Small intestine (tissue), 7 donors: ENCODE measurements at regions not wholly inside any gene's neighbourhood (a gene's known extent, or its start where the extent isn't known, plus 50 kb on each side); places are given as distances from the start of the nearest gene placed in this dataset.

ENCODE experiments used
- DNase-seq, 2 donors: peaks; one replicate each; pipeline versions ENCODE4 v3.0.0 to v3.0.0-alpha.2; 2013
- FAIRE-seq: peaks from 2 replicates; lab custom pipeline; 2012; peaks lifted over from hg19 to GRCh38; lab: Jason Lieb, UNC
- H3K27ac ChIP-seq, 3 donors: one replicate each; pipeline ENCODE4 v1.5.1; 2013; ENCODE audit warnings: low read length in 2 of 3, mild to moderate bottlenecking in 2 of 3, control low read depth in 1 of 3, inconsistent platforms in 1 of 3, low read depth in 1 of 3, moderate library complexity in 1 of 3
- H3K27me3 ChIP-seq, 3 donors: one replicate each; pipeline ENCODE4 v1.6.1; 2013; ENCODE audit warnings: low read length in 3 of 3, inconsistent platforms in 1 of 3; ENCODE audit not compliant: control insufficient read depth in 3 of 3, insufficient read depth in 3 of 3
- H3K36me3 ChIP-seq, 3 donors: one replicate each; pipeline ENCODE4 v1.6.1; 2013; ENCODE audit warnings: low read length in 3 of 3, inconsistent platforms in 1 of 3, low read depth in 1 of 3, mild to moderate bottlenecking in 1 of 3, moderate library complexity in 1 of 3; ENCODE audit not compliant: control insufficient read depth in 3 of 3, insufficient read depth in 2 of 3
- H3K4me1 ChIP-seq, 3 donors: one replicate each; pipeline ENCODE4 v1.6.1; 2013; ENCODE audit warnings: low read length in 2 of 3, inconsistent platforms in 1 of 3, low read depth in 1 of 3, mild to moderate bottlenecking in 1 of 3, moderate library complexity in 1 of 3; ENCODE audit not compliant: control insufficient read depth in 3 of 3, insufficient read depth in 2 of 3
- H3K4me3 ChIP-seq, 3 donors: one replicate each; pipeline ENCODE4 v1.5.1; 2013; ENCODE audit warnings: low read length in 3 of 3, control low read depth in 1 of 3, inconsistent platforms in 1 of 3, low read depth in 1 of 3, mild to moderate bottlenecking in 1 of 3, moderate library complexity in 1 of 3
- H3K9me3 ChIP-seq, 2 donors: one replicate each; pipeline ENCODE4 v1.6.1; 2013; ENCODE audit warnings: low read depth in 1 of 2, low read length in 1 of 2; ENCODE audit not compliant: control insufficient read depth in 2 of 2, insufficient read depth in 1 of 2
- WGBS, 3 donors: extraction: QIAGEN DNeasy Blood & Tissue Kit; methylation state at CpG; one replicate each; pipeline ENCODE4 v1.1.7; 2013; 5-methylcytosine and 5-hydroxymethylcytosine counted together
- donor health status: healthy with polysubstance abuse.
- donor health status: control.
- donor health status: control.
- donor health status: Bipolar disorder and iron deficiency.
- donor health status: healthy.

GRCh38 chr2:226190479-226191252 is 609.0 kb downstream of the IRS1 start:
- Histone ChIP-seq H3K27ac (no peak overlapping the region), H3K4me3 (no peak overlapping the region), H3K36me3 (no peaks in the 10 kb centered on the region), H3K4me1 (peaks cover 0 to 4% (median 0%) of the 10 kb centered on the region in 3 donors), H3K27me3 (no peaks in the 10 kb centered on the region), H3K9me3 (no peaks in the 10 kb centered on the region)
- FAIRE-seq (no peak), DNase-seq (no peak)
- 82 to 90% (median 87%) methylated on average over 5 of the region's 5 CpGs for WGBS, 3 donors

DNA sequence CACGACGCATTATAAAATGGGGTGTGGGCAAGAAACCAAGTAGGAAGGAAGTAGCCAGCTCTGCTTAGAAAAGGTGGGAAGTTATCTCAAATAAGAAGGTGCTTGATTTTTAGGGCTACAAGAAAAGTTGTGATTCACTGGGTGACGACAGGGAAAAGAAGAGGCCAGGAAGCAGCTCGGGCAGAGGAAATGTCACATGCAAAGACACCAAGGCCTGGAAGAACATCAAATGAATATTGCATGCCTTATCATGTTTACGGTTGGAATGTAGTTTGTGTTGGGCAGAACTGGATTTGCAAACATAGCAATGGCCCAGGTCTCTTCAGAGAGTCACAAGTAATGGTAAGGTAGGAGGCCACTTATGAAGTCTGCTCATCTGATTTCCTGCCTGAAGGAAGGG is 610.6 kb downstream of the IRS1 start:
- H3K36me3 ChIP-seq = no peaks in the 10 kb centered on the region
- no peaks in the 10 kb centered on the region for H3K9me3 ChIP-seq
- WGBS, 3 donors = 49 to 77% (median 55%) methylated on average over 5 of the region's 5 CpGs
- no peak overlapping the region for H3K27ac ChIP-seq
- H3K27me3 ChIP-seq = no peaks in the 10 kb centered on the region
- peaks cover 0 to 9% (median 0%) of the 10 kb centered on the region in 3 donors for H3K4me1 ChIP-seq
- H3K4me3 ChIP-seq = no peak overlapping the region
- no peak for DNase-seq
- FAIRE-seq = no peak

GRCh38 chr2:226187616-226188015 is 612.0 kb downstream of the IRS1 start:
- H3K4me1 ChIP-seq = peaks cover 0 to 9% (median 0%) of the 10 kb centered on the region in 3 donors
- DNase-seq (no peak), FAIRE-seq (no peak)
- peak overlapping the region in 1 of 3 donors; percentile 4 for H3K27ac ChIP-seq
- no peaks in the 10 kb centered on the region for H3K36me3 ChIP-seq
- peaks cover 0 to 1% (median 0%) of the 10 kb centered on the region in 3 donors for H3K27me3 ChIP-seq
- WGBS, 3 donors = 52 to 70% (median 68%) methylated on average over 2 of the region's 2 CpGs
- H3K9me3 ChIP-seq = no peaks in the 10 kb centered on the region
- no peak overlapping the region for H3K4me3 ChIP-seq

DNA sequence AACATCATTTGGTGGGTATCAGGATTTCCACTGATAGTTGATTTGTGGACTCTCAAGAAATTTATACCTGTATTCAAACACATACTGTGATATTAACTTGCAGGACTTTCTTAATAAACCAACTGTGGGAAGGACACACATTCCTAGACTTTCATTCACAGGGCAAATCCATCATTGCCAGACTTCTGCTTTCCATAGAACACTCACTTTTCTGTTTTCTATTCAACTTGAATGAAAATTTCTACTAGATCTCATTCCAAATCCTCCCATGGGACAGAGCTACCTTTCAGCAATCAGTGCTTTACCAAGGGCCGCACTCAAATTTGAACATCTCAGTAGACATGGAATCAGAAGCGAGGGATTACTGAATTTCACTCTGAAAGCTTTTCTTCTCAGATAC is 612.5 kb downstream of the IRS1 start:
- Histone ChIP-seq H3K4me1 (peaks cover 0 to 9% (median 0%) of the 10 kb centered on the region in 3 donors), H3K27ac (peak overlapping the region in 1 of 3 donors; percentile 4), H3K9me3 (no peaks in the 10 kb centered on the region), H3K27me3 (peaks cover 0 to 1% (median 0%) of the 10 kb centered on the region in 3 donors), H3K4me3 (no peak overlapping the region), H3K36me3 (no peaks in the 10 kb centered on the region)
- no peak for FAIRE-seq
- DNase-seq = no peak
- WGBS, 3 donors = 68 to 87% (median 87%) methylated on average over 2 of the region's 2 CpGs

DNA sequence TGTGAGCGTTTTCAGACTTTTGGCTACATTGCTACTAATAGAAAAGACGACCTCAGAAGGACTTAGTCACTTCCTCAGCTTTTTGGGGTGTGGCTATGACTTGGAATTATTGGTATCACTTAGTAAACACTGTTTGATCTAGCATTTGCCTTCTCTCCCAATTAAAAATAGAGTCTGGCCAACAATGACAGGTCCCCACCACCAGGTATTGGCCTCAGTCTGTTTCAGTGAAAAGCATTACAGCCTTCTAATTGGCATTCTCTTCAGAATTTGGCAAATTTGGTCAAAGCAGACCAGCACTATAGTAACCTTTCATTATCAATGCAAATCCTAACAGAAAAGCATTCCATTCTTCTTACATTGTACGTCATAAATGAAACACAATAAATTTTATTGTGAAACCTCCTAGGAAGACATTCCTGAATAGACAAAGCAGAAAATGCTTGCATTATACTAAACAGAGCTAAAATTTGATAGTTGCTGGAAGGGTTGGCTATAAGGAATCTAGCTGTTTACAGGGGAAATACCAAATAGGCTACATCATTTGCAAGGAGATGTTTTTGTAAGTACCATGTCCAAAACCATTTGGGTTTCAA is 613.9 kb downstream of the IRS1 start:
- WGBS, 3 donors = 7 to 30% (median 23%) methylated on average over 3 of the region's 3 CpGs
- Histone ChIP-seq H3K27me3 (peaks cover 0 to 1% (median 0%) of the 10 kb centered on the region in 3 donors), H3K27ac (peak overlapping the region in 1 of 3 donors; percentile 22), H3K4me1 (peaks cover 0 to 9% (median 0%) of the 10 kb centered on the region in 3 donors), H3K4me3 (no peak overlapping the region), H3K9me3 (no peaks in the 10 kb centered on the region), H3K36me3 (no peaks in the 10 kb centered on the region)
- DNase-seq = peak in 1 of 2 donors; percentile 23
- FAIRE-seq = no peak

DNA sequence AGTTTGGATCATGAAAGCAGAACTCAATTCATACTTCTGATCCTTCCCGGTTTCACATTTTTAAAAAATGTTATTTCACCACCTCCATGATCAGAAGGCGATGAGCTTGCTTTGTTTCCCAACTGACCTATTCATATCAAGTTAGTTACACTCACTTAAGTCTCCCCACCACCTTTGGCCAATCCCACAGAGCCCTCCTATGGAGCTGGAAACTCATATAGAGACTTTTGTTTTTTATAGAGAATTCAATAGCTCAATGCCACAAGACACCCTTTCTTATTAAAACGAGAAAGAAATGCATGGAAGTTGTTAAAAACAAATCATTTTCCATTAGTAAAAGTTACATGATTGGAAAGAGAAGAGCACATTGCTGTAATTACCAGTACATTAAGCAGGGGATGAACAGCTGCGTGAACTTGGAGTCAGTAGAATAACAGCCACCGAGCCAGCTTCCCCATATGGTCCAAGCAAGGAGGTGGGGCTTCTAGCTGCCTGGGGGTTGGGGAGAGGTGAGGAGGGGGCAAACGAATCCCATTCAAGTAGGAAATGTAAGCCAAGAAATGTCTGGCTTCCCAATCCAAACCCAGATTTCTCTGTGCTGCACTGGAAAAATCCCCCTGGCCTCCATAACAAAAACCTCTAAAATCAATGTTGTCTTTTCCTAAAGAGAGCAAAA is 614.5 kb downstream of the IRS1 start:
- Histone ChIP-seq H3K36me3 (no peaks in the 10 kb centered on the region), H3K4me3 (no peak overlapping the region), H3K4me1 (peaks cover 0 to 9% (median 0%) of the 10 kb centered on the region in 3 donors), H3K9me3 (no peaks in the 10 kb centered on the region), H3K27me3 (peaks cover 0 to 1% (median 0%) of the 10 kb centered on the region in 3 donors), H3K27ac (peak overlapping the region in 2 of 3 donors; percentile 22 to 40)
- DNase-seq (no peak), FAIRE-seq (no peak)
- WGBS, 3 donors = 53 to 66% (median 63%) methylated on average over 6 of the region's 6 CpGs

DNA sequence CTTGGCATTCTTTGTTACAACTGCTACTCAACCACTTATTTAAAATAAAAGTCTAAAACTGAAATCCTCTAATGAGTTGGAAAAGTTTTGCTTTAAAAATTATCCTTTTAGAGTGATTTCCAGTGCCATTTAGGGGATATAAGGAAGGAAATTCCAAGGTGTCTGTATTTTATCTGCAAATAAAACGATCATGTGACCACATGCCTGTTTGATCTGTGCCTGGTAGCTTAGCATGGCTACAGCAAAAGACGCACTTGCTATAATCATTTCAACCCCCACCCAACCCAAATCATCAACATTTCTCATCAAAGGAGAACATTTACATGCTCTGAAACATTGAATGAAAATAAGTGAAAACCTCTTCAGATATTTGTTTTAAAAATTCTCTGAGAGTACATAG is 615.1 kb downstream of the IRS1 start:
- WGBS, 3 donors = 48 to 68% (median 66%) methylated on average over 2 of the region's 2 CpGs
- peaks cover 0 to 9% (median 0%) of the 10 kb centered on the region in 3 donors for H3K4me1 ChIP-seq
- H3K4me3 ChIP-seq = no peak overlapping the region
- H3K27ac ChIP-seq = no peak overlapping the region
- DNase-seq (no peak), FAIRE-seq (no peak)
- H3K9me3 ChIP-seq = no peaks in the 10 kb centered on the region
- H3K27me3 ChIP-seq = peaks cover 0 to 1% (median 0%) of the 10 kb centered on the region in 3 donors
- no peaks in the 10 kb centered on the region for H3K36me3 ChIP-seq

- WGBS, 3 donors = 86 to 93% (median 87%) methylated on average over 3 of the region's 3 CpGs
- Histone ChIP-seq H3K27me3 (peaks cover 0 to 1% (median 0%) of the 10 kb centered on the region in 3 donors), H3K27ac (no peak overlapping the region), H3K4me3 (no peak overlapping the region), H3K9me3 (peaks cover 0 to 2% of the 10 kb centered on the region in 2 donors), H3K36me3 (no peaks in the 10 kb centered on the region), H3K4me1 (peaks cover 0 to 9% (median 0%) of the 10 kb centered on the region in 3 donors)
- DNase-seq (no peak), FAIRE-seq (no peak)
These were observed 616.1 kb downstream of the IRS1 start for GRCh38 chr2:226183550-226183949.
